ENCODE measurements at regions not wholly inside any gene's neighbourhood (a gene's known extent, or its start where the extent isn't known, plus 50 kb on each side); places are given as distances from the start of the nearest gene placed in this dataset.

DNA sequence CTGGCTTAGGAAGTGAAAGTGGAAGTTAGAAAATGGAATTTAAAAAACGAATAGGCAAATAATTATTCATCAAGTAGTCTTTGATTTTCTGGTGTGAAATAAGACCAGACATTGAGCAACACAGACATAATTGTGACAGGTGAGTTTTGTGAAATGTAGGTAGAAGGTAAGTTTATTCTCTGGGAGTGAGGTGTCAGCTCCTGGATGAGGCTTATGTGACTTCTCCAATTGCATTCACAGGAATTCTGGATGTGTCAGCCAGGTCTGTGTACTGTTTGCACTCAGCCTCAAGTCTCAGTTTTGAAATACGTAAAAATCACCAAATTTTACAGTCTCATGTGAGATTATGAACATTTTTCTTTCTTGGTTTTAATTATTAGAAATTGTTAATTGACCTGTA lies 537.6 kb downstream of the CETN3 start:
- TF ChIP-seq ZNF274 (IDR thresholded peaks at IDR 0.05; ENCODE audit: low read depth, low read length): no peak
- no peak overlapping the region for H3K4me3 ChIP-seq (ENCODE audit: low read length)

DNA sequence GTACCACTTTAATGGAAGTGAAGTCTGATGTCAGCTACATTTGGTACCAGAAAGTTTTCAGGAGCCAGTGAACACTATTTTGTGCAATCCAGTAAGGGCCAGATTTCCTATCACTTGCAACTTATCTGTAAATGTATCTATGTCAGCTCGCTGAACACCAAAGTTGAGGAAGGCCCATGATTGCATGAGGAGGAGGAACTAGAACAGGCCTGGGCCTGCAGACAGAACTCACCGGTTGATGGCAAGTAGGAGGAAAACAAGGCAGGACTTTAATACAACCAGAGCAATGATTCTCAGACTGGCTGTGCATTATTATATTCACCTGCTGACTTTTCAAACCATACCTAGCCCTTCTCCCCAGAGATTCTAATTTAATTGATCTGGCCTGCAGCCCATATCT lies 540.2 kb downstream of the CETN3 start:
- TF ChIP-seq ZNF274 (IDR thresholded peaks at IDR 0.05; ENCODE audit: low read depth, low read length): no peak
- H3K4me3 ChIP-seq (ENCODE audit: low read length): no peak overlapping the region

DNA sequence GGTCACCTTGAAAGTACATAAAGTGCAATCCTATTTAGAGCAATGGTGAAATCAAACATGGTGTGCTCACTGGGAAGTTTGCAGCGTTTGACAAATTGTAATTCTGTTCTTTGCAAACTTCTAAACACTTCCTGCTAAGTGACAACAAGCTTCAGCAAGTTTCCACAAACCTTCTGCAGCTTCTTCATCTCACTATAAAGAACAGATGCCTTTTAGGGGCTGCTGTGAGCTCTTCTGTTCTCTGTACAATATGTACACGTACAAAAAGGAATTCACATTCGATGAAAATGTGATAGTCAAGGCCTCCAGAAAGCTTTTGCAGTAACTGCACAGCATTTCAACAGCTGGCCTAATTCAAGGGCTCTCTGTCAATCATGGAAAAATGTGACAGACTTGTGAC lies 543.1 kb downstream of the CETN3 start:
- TF ChIP-seq ZNF274 (IDR thresholded peaks at IDR 0.05; ENCODE audit: low read depth, low read length): no peak
- H3K4me3 ChIP-seq (ENCODE audit: low read length): no peak overlapping the region

DNA sequence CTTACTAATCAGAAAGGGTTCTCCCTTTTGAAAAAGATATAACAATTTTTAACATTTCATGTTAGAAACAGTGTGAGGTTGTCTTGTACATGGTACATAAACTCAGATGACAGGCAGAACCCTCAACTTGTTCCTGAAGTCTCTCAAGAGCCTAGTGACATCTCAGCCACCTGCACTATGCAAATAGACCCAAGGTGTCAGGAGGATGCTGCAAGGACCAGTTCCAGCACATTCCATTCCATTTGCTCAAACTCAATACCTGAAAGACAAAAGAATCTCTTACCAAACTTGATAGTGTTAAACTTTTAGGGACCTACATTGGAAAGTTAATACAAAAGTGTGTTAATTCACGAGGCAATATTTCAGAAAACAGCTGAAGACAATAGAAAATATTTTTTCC lies 544.6 kb downstream of the CETN3 start:
- no peak for TF ChIP-seq ZNF274 (IDR thresholded peaks at IDR 0.05; ENCODE audit: low read depth, low read length)
- H3K4me3 ChIP-seq (ENCODE audit: low read length): no peak overlapping the region

DNA sequence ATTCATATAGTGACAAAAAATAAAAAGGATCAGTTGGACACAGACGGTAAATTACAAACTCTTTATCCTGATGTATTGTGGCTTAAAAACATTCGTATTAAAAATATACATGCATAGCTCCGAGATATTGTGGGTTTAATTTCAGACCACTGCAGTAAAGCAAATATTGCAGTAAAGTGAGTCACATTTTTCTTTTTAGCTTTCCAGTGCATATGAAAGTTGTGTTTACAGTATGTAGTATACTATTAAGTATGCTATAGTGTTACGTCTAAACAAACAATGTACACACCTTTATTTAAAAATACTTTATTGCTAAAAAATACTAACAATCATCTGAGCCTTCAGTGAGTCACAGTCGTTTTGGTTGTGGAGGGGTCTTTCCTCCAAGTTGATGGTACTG lies 551.8 kb downstream of the CETN3 start:
- H3K4me3 ChIP-seq (ENCODE audit: low read length): no peak overlapping the region
- TF ChIP-seq ZNF274 (IDR thresholded peaks at IDR 0.05; ENCODE audit: low read depth, low read length): no peak

DNA sequence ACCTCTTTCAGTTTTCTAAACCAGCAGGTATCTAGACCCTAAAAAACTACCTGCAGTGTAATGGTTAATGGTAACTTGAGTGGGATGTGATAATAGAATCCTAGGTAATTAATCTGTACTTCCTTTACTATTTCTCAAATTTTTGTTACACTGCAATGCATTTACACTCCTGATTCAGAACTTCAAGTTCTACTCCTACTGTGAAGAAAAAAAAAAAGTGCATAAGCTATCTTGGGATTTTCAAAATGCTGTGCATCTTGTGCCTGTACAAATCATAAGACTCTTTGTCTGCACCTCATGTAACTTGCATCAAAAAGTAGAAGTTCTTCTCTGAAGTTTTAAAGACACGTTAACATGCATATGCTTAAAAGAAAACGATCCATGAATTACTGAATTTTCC lies 554.1 kb downstream of the CETN3 start:
- TF ChIP-seq ZNF274 (IDR thresholded peaks at IDR 0.05; ENCODE audit: low read depth, low read length): no peak
- H3K4me3 ChIP-seq (ENCODE audit: low read length): no peak overlapping the region

DNA sequence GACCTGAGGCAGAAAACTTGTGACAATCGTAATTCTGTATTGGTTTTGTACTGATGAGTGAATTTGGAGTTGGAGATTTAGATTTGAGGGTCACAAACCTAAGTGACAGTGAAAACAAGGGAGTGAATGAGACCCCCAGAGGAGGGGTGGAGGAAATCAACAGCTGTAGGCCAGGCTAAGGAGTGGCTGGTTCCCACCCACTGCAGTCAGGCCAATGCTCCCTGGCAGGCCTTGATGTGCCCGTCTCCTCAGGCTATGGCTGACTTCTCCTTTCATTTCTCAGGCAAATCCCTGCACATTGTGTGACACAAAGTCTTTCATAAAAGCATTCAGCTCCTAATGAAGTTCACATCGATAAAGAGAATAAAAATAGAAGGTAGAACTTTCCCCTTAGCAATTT lies 557.6 kb downstream of the CETN3 start:
- no peak for TF ChIP-seq ZNF274 (IDR thresholded peaks at IDR 0.05; ENCODE audit: low read depth, low read length)
- no peak overlapping the region for H3K4me3 ChIP-seq (ENCODE audit: low read length)

DNA sequence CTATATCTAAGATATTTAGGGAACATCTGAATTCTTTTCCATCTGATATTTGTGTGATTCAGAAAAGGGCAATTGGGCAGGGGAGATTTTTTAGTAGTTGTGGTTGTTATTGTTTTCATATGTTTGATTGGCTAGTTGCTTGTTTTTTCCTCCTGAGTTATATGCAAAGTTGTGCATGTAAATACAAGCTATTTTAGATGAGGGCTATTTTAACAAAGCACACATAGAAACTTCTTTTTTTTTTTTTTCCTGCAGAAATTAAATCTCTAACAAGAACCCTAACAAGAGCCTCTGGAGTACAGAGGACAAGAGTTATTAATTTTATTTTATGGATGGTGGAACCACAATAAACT lies 559.1 kb downstream of the CETN3 start:
- no peak for TF ChIP-seq ZNF274 (IDR thresholded peaks at IDR 0.05; ENCODE audit: low read depth, low read length)
- no peak overlapping the region for H3K4me3 ChIP-seq (ENCODE audit: low read length)

DNA sequence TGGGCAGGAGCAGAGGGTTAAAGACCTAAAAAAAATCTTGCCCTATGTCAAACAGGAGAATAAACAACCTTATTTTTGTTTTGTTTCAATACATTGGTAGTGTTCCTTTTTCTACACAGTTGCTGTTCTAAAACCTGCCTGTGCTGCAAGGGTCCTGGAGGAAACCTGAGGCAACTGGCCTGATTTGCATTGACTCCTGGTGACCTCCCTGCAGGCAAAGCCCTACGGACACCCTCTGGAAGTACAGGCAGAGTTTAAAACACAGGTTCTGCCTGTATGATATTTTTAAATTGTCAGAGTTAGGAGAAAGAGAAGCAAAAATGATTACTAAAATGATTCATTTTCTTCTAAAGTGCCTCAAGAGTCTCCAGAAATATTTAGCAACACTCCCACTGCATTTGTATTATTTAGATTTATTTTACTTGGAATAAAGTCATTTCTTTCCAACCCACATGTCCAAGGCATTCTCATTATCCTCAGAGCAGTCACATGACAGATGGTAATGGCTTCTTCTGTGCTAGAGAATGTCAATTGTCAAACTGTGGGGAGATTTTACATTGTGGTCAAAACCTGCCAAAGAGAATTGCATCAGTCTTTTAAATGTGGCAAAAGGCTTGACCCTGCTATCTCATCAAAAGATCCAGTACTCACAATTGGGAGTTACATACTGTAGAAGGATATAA lies 559.6 kb downstream of the CETN3 start:
- TF ChIP-seq ZNF274 (IDR thresholded peaks at IDR 0.05; ENCODE audit: low read depth, low read length): no peak
- no peak overlapping the region for H3K4me3 ChIP-seq (ENCODE audit: low read length)

DNA sequence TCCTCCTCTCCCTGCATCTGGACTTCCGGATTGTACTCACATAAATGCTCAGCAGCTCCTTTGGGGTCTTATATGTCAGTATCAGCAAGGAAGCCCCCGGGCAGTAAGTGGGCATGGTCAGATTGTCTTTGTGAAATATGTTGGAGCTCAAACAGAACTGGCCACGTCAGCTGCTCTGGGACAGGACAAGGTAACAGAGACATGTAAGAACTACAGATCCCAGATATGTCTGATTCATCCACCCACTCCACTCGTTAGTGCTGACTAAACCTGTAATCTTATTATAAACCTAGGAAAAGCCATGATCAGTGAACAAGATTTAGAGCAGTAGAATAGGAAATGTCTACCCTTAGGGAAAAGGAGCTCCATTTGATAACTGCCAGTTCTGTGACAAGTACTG lies 561.8 kb downstream of the CETN3 start:
- TF ChIP-seq ZNF274 (IDR thresholded peaks at IDR 0.05; ENCODE audit: low read depth, low read length): no peak
- H3K4me3 ChIP-seq (ENCODE audit: low read length): no peak overlapping the region

DNA sequence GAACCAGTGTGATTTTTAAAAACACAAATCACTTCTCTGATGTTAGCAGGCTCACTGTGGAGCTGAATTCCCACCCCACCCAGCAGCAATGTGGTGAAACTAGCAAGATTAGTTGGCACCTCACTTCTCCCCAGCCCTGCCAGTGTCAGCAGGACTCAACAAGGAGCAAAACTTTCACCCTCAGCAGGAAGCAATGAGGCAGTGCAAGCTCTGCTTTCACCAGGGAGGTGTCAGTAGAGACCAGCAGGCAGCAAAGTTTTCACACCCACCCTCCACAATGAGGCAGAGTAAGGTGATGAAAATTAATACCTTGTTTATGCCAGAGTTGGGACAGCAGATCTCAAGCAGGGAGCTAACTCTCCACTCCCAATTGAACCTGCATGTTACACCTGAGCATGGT lies 565.0 kb downstream of the CETN3 start:
- no peak for TF ChIP-seq ZNF274 (IDR thresholded peaks at IDR 0.05; ENCODE audit: low read depth, low read length)
- no peak overlapping the region for H3K4me3 ChIP-seq (ENCODE audit: low read length)

DNA sequence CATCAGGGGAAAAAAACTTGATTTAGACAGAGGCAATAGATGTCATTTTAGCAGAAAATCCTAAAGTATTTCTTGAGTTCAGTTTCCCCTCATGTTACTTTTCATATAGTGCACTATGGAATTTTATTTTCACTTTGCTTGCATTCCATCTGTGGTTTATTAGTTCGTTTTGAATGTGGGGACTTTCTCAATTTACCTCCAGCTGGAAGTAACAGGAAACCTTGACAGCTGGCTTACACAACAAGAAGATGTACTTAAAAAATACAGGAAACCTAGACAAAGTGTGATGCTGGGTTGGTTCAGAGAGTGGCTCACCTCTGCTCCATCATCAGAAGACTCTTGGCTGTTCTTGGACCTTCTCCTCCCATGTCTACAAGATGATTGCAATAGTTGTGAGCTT lies 567.0 kb downstream of the CETN3 start:
- no peak overlapping the region for H3K4me3 ChIP-seq (ENCODE audit: low read length)
- no peak for TF ChIP-seq ZNF274 (IDR thresholded peaks at IDR 0.05; ENCODE audit: low read depth, low read length)

DNA sequence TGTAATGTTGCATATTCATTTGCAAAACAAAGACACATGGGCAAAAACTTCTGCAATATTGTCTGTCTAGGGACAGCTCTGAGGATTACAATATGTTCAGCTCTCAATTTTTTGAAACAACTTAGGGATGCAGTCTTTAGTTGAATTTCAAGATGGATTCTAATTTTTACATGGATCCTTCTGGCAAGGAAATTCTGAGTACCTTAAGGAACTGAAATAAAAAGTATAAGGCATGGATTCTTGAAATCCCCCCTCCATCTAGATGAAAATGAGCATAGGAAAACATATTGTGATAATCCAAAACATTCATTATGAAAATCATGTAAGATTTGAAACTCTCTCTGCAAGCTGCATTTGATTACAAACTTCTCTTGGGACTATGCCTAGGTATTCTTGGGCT lies 568.6 kb downstream of the CETN3 start:
- TF ChIP-seq ZNF274 (IDR thresholded peaks at IDR 0.05; ENCODE audit: low read depth, low read length): no peak
- H3K4me3 ChIP-seq (ENCODE audit: low read length): no peak overlapping the region

DNA sequence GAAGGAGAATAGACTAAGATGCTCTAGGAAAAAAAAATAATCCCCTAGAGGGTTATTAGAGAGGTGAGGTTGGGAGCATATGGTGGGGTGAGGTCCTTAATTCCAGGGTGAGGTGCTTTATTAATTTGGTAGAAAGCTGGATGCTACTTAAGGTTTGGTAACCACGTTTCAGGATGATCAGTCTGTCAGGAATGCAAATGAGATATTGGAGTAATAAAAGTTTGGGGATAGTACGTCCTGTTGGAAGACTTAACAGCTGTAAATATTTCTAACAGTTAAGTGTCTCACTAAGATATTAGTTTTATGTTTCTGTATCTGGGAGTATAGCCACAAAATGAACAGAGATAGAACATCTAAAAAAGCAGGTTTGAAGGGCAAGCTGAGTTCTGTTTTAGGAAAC lies 578.9 kb downstream of the CETN3 start:
- TF ChIP-seq ZNF274 (IDR thresholded peaks at IDR 0.05; ENCODE audit: low read depth, low read length): no peak
- no peak overlapping the region for H3K4me3 ChIP-seq (ENCODE audit: low read length)

DNA sequence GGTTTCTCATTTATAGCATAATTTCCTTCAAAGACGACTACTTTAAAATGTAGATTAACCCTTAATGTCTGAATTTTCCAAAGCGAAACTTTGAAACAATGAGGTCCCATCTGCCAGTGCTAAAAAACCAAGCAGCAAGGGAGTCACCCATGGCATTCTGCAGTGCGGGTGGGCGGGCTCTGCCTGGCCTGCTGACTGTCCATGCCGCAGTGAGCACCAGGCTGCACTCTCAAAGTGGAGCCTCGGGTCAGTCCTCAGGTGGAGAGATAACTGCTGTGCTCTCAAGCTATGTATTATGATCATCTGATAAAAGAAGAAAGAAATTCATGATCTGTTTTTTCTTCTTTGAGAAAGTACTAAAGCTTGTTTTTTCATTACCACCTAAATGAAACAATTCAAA lies 581.6 kb downstream of the CETN3 start:
- H3K4me3 ChIP-seq (ENCODE audit: low read length): no peak overlapping the region
- no peak for TF ChIP-seq ZNF274 (IDR thresholded peaks at IDR 0.05; ENCODE audit: low read depth, low read length)

DNA sequence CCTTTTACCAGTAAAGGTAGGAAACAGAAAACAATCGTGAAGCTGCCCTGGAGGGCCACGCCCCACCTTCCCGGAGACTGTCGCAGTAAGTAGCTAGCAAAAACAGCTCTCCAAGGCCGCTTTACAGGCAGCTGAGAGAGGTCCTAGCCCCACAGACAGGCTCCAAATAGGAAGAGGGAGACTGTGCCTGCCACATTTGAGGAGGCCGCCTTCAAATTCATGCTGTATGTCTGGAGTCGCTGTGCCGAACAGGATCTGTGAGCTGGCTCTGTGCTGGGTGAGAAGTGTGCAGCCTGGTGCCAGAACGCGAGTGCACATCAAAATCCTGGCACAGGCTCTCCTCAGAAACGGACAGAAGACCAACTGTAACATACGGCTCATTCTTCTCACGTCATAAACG lies 582.2 kb downstream of the CETN3 start:
- no peak overlapping the region for H3K4me3 ChIP-seq (ENCODE audit: low read length)
- TF ChIP-seq ZNF274 (IDR thresholded peaks at IDR 0.05; ENCODE audit: low read depth, low read length): no peak

All from GM08714 (cell line).